ENCODE measurements at regions not wholly inside any gene's neighbourhood (a gene's known extent, or its start where the extent isn't known, plus 50 kb on each side); places are given as distances from the start of the nearest gene placed in this dataset.

DNA sequence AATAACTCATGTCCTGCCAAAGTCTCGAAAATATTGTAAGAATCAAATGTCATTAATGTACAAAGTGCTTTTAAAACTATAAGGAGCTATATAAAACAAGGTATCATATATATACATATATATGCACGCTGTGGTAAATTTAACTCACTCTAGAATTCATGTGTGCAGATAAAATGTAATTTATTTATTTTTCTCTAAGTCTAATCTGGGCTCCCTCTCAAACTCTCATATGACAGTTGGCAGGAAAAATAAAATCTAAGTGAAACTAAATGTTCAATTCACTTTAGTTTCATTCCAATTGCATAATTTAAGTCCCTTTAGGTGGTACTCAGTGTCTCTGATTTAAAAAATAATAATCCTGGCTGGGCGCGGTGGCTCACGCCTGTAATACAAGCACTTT, 372.0 kb upstream of the DAB1 start:
- TF ChIP-seq, protein P1, sequence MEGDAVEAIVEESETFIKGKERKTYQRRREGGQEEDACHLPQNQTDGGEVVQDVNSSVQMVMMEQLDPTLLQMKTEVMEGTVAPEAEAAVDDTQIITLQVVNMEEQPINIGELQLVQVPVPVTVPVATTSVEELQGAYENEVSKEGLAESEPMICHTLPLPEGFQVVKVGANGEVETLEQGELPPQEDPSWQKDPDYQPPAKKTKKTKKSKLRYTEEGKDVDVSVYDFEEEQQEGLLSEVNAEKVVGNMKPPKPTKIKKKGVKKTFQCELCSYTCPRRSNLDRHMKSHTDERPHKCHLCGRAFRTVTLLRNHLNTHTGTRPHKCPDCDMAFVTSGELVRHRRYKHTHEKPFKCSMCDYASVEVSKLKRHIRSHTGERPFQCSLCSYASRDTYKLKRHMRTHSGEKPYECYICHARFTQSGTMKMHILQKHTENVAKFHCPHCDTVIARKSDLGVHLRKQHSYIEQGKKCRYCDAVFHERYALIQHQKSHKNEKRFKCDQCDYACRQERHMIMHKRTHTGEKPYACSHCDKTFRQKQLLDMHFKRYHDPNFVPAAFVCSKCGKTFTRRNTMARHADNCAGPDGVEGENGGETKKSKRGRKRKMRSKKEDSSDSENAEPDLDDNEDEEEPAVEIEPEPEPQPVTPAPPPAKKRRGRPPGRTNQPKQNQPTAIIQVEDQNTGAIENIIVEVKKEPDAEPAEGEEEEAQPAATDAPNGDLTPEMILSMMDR (IDR thresholded peaks at IDR 0.05; ENCODE audit: low read depth, low read length): no peak
- TF ChIP-seq EZH2phosphoT487 (IDR thresholded peaks at IDR 0.05; ENCODE audit: low read depth): no peak
